NCI-H1417 (cell line): ENCODE measurements at regions not wholly inside any gene's neighbourhood (a gene's known extent, or its start where the extent isn't known, plus 50 kb on each side); places are given as distances from the start of the nearest gene placed in this dataset.
"Not testable (repeated sequence)": the region's sequence is repeated elsewhere in the genome, so short reads cannot be mapped to it uniquely, and the experiment has no call there.

Experiments used
- DNase-seq, 3 experiments: peaks; one replicate each; lab custom pipeline; 2025; lab: John Stamatoyannopoulos, UW

- DNase-seq: not testable (repeated sequence)
Measured at GRCh38 chr7:149930374-149931068, 56.8 kb downstream of the ATP6V0E2 start.

DNA sequence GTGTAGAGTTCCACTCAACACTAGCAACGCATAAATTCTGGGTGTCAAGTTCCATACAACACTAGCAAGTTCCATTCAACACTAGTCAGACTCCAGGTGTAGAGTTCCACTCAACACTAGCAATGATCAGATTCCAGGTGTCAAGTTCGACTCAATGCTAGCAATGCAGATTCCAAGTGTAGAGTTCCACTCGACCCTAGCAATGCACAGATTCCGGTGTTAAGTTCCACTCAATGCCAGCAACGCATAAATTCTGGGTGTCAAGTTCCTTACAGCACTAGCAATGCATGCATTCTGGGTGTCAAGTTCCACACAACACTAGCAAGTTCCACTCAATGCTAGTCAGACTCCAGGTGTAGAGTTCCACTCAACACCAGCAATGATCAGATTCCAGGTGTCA, 60.0 kb downstream of the ATP6V0E2 start:
- peak in 1 of 3 experiments; percentile 73 for DNase-seq

DNA sequence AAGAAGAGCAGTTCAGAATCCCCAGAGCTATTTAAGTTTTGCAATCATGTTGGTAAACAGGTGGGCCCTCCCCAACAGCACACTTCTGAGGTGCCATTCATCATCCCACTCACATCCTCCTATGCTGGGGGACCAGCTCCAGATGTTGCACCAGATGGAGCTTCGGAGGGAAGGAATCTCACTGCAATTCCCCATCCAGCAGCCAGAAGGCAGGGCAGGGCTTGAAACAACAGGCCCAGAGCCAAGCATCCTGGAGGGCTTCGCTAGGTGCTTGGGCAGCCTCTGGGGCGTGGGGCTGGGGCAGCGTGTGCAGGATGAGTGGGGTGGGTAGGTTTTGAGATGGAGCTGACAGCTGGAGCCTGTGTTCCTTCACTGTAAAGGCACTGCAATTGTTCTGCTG, 73.6 kb downstream of the ATP6V0E2 start:
- not testable (repeated sequence) for DNase-seq

GRCh38 chr7:149948444-149948843, 74.7 kb downstream of the ATP6V0E2 start:
- not testable (repeated sequence) for DNase-seq

GRCh38 chr7:149949863-149950577, 76.3 kb downstream of the ATP6V0E2 start:
- not testable (repeated sequence) for DNase-seq

- not testable (repeated sequence) for DNase-seq
Measured at GRCh38 chr7:149950578-149950924, 76.8 kb downstream of the ATP6V0E2 start.

GRCh38 chr7:149951579-149951978, 77.8 kb downstream of the ATP6V0E2 start:
- DNase-seq: peak in 1 of 3 experiments; percentile 20

GRCh38 chr7:149958880-149959279, 85.1 kb downstream of the ATP6V0E2 start:
- DNase-seq: not testable (repeated sequence)

DNA sequence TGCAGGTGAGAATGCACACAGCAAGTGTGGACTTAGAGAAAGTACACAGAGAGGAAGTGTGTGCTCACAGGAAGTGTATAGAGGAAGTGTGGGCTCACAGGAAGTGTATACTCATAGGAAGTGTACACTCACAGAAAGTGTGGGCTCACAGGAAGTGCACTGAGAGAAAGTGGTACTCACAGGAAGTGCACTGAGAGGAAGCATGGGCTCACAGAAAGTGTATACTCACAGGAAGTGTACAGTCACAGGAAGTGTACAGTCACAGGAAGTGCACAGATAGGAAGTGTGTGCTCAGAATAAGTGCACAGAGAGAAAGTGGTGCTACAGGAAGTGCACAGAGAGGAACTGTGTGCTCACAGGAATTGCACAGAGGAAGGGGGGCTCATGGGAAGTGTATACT, 87.1 kb downstream of the ATP6V0E2 start:
- not testable (repeated sequence) for DNase-seq

- not testable (repeated sequence) for DNase-seq
Measured at GRCh38 chr7:149961878-149962277, 88.1 kb downstream of the ATP6V0E2 start.

DNA sequence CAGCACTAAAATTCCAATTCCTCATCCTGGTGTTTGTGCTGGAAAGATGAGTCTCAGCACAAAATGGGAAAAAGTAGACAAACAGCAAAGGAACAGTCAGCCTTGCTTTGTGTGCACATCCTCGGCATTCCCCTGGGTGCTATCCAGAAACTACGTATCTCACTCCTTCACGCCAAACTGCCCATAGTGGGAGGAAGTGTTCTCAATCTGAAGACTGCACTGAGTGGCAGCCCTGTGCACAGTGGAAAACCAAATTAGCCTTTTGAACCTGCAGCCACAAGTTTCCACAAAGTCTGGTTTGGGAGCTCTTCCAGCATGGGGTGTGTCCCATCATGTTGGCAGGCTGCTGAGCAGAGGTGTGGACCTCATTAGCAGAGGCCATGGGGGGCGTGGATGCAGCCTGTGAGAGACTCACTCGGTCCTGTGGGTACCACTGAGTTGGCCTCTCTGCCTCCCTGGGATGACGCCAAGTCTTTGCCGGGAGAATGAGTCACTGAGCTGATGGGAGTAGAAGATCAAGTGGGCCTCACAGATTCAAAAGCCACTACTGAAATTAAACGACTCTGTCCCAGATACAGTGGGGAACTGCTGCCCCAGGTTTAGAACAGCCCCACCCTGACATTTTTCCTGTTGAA, 89.0 kb downstream of the ATP6V0E2 start:
- not testable (repeated sequence) for DNase-seq

DNA sequence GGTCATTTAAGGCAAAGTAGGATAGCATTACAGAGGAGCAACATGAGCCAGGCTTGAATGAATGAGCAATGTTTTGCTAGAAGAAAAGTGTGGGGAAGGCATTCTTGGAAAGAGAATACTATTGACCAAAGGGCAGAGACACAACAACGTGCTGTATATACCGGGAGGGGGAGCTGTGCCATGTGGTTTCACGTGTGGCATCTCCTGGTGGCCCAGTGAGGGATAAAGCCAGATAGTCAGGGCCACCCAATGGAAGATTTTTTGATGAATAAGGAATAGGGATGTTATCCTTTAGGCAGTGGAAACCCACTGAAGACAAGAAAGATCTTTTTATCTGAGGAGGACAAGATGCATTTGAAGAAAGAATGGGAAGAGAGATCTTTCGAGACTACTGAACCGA, 90.2 kb downstream of the ATP6V0E2 start:
- DNase-seq: not testable (repeated sequence)

- not testable (repeated sequence) for DNase-seq
Measured at GRCh38 chr7:149966444-149966843, 92.7 kb downstream of the ATP6V0E2 start.

GRCh38 chr7:149972977-149973376, 99.2 kb downstream of the ATP6V0E2 start:
- DNase-seq: peak in 1 of 3 experiments; percentile 9

DNA sequence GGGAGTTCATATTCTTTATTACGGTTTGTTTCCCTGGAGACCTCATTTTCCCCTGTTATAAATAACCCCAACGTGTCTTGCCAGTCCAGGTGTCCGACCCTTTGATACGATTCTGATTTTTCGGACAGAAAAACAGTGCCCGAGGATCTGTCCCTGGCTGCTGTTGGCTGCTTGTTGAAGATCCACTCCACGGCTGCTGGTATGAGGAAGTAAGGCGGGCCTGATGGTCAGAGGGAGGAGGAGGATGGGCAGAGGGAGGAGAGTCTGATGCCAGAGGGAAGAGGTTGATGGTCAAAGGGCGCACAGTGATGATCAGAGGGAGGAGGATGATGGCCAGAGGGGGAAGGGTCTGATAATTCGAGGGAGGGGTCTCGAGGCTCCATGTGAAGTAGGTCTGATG, 99.9 kb downstream of the ATP6V0E2 start:
- peak in 1 of 3 experiments; percentile 44 for DNase-seq

GRCh38 chr7:149975608-149976007, 101.8 kb downstream of the ATP6V0E2 start:
- DNase-seq: not testable (repeated sequence)

- not testable (repeated sequence) for DNase-seq
Measured at GRCh38 chr7:149978537-149978936, 104.8 kb downstream of the ATP6V0E2 start.

GRCh38 chr7:149978944-149979343, 105.2 kb downstream of the ATP6V0E2 start:
- not testable (repeated sequence) for DNase-seq

DNA sequence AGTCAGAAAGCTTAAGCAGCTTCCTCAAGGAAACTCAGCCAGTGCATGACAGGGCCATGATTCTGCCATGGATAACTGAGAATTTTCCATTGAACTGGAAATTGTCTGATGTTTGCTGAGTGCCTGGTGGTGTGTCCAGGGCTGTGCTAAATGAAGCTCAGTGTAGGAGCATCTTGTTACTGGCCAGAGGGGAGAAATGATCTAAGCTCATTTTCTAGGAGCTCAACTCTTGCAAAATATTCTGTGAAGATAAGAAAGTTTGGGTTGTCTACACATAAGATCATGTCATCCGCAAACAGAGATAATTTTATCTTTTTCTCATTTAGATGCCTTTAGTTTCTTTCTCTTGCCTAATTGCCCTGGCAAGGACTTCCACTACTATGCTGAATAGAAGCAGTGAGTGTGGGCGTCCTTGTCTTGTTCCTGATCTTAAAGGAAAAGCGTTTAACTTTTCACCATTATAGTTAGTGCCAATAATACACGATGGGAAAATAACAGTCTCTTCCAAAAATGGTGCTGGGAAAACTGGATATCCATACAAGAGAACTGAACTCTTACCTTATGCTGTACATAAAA, 108.9 kb downstream of the ATP6V0E2 start:
- DNase-seq: not testable (repeated sequence)

- not testable (repeated sequence) for DNase-seq
Measured at GRCh38 chr7:149986866-149987265, 113.1 kb downstream of the ATP6V0E2 start.

DNA sequence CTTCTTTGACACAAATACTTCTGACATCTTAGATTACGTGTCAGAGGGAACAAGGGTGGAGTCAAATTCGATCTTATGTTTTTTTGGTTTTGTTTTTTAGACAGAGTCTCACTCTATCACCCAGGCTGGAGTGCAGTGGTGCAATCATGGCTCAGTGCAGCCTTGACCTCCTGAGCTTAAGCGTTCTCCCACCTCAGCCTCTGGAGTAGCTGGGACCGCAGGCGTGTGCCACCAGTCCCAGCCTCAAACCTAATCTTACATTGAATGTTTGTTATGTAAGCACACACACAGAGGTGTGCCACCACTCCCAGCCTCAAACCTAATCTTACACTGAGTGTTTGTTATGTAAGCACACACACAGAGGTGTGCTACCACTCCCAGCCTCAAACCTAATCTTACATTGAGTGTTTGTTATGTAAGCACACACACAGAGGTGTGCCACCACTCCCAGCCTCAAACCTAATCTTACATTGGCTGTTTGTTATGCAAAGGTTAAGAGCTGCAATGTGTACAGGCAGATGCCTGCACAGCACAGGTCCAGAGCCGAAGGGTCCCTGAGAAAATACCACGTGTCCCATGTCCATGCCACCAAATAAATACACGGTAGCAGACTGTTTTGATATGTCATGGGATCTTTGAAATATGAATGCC, 118.0 kb downstream of the ATP6V0E2 start:
- DNase-seq: not testable (repeated sequence)

DNA sequence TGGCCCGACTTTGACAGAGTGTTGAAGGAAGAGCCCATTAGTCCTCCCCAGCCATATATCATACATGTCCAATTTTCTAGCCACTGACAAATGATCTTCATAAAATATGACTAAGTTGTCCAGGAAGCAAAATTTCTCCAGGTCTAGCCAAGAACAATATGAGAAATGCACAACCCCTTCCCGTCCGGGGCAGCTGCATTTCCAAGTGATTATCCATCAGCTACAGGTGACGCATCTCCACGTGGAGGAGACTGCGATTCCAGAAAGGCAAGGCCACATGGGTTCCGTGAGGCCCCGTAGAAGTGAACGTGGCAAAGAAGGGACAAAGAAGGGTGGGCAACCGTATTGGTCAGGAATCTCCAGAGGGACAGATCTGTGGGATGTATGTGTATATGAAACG, 118.6 kb downstream of the ATP6V0E2 start:
- not testable (repeated sequence) for DNase-seq
